H9 (cell line): ENCODE measurements at regions not wholly inside any gene's neighbourhood (a gene's known extent, or its start where the extent isn't known, plus 50 kb on each side); places are given as distances from the start of the nearest gene placed in this dataset.

Source experiments
- DNase-seq: peaks from one replicate; pipeline ENCODE4 v3.0.0-alpha.2; 2017
- H2AFZ ChIP-seq: one replicate; pipeline ENCODE4 v1.6.1; 2013; ENCODE audit warnings: mild to moderate bottlenecking, low read length, control low read depth, moderate library complexity
- H2AK5ac ChIP-seq: 2 replicates; pipeline ENCODE4 v1.6.1; 2013; ENCODE audit warnings: low read length, control low read depth, mixed read lengths; ENCODE audit not compliant: insufficient read length
- H2BK120ac ChIP-seq: one replicate; pipeline ENCODE4 v1.6.1; 2013; ENCODE audit warnings: low read depth, mild to moderate bottlenecking, low read length, control low read depth, inconsistent platforms; ENCODE audit not compliant: poor library complexity, severe bottlenecking
- H2BK12ac ChIP-seq: 2 replicates; pipeline ENCODE4 v1.6.1; 2013; ENCODE audit warnings: low read length, control low read depth, mixed read lengths, low read depth; ENCODE audit not compliant: insufficient read length
- H2BK15ac ChIP-seq: 2 replicates; pipeline ENCODE4 v1.6.1; 2013; ENCODE audit warnings: low read depth, low read length, control low read depth
- H2BK20ac ChIP-seq: one replicate; pipeline ENCODE4 v1.6.1; 2013; ENCODE audit warnings: low read depth, mild to moderate bottlenecking, low read length, control low read depth, inconsistent platforms; ENCODE audit not compliant: poor library complexity, severe bottlenecking
- H2BK5ac ChIP-seq: 2 replicates; pipeline ENCODE4 v1.6.1; 2013; ENCODE audit warnings: low read length, control low read depth, mixed read lengths; ENCODE audit not compliant: insufficient read length
- H3K14ac ChIP-seq: 2 replicates; pipeline ENCODE4 v1.6.1; 2013; ENCODE audit warnings: low read length, control low read depth; ENCODE audit not compliant: insufficient read depth
- H3K18ac ChIP-seq: 2 replicates; pipeline ENCODE4 v1.6.1; 2013; ENCODE audit warnings: low read depth, mild to moderate bottlenecking, mixed read lengths, low read length, control low read depth; ENCODE audit not compliant: insufficient read length
- H3K23ac ChIP-seq: 2 replicates; pipeline ENCODE4 v1.6.1; 2013; ENCODE audit warnings: low read length, control low read depth, mixed read lengths, low read depth; ENCODE audit not compliant: insufficient read length
- H3K23me2 ChIP-seq: 2 replicates; pipeline ENCODE4 v1.6.1; 2013; ENCODE audit warnings: low read depth, mild to moderate bottlenecking, mixed read lengths, low read length, control low read depth; ENCODE audit not compliant: insufficient read length, poor library complexity, severe bottlenecking
- H3K27ac ChIP-seq: 2 replicates; pipeline ENCODE4 v1.5.1; 2013; ENCODE audit warnings: low read length, control low read depth, mixed read lengths, low read depth; ENCODE audit not compliant: insufficient read length
- H3K27me3 ChIP-seq: 2 replicates; pipeline ENCODE4 v1.6.1; 2013; ENCODE audit warnings: low read length, control low read depth, inconsistent platforms; ENCODE audit not compliant: insufficient read depth
- H3K4ac ChIP-seq: 2 replicates; pipeline ENCODE4 v1.6.1; 2013; ENCODE audit warnings: low read depth, mild to moderate bottlenecking, control low read depth, inconsistent platforms, low read length, moderate library complexity
- H3K4me1 ChIP-seq: 2 replicates; pipeline ENCODE4 v1.6.1; 2013; ENCODE audit warnings: low read length, control low read depth, inconsistent platforms; ENCODE audit not compliant: insufficient read depth
- H3K4me2 ChIP-seq: 2 replicates; pipeline ENCODE4 v1.6.1; 2013; ENCODE audit warnings: low read length, control low read depth, mixed read lengths; ENCODE audit not compliant: insufficient read length, insufficient read depth
- H3K56ac ChIP-seq: 2 replicates; pipeline ENCODE4 v1.6.1; 2013; ENCODE audit warnings: low read depth, mild to moderate bottlenecking, mixed read lengths, low read length, control low read depth; ENCODE audit not compliant: insufficient read length
- H3K79me1 ChIP-seq: 2 replicates; pipeline ENCODE4 v1.6.1; 2013; ENCODE audit warnings: low read depth, mild to moderate bottlenecking, moderate library complexity, low read length, control low read depth, inconsistent platforms; ENCODE audit not compliant: insufficient read depth, poor library complexity, severe bottlenecking
- H3K79me2 ChIP-seq: 2 replicates; pipeline ENCODE4 v1.6.1; 2013; ENCODE audit warnings: low read length, control low read depth, inconsistent platforms; ENCODE audit not compliant: insufficient read depth
- H3K9ac ChIP-seq: 2 replicates; pipeline ENCODE4 v1.6.1; 2013; ENCODE audit warnings: low read length, control low read depth, mixed read lengths; ENCODE audit not compliant: insufficient read length; ENCODE audit errors: extremely low read depth
- H3K9me3 ChIP-seq: one replicate; pipeline ENCODE4 v1.6.1; 2013; ENCODE audit warnings: low read depth, low read length, inconsistent platforms; ENCODE audit not compliant: control insufficient read depth
- H3T11ph ChIP-seq: one replicate; pipeline ENCODE4 v1.6.1; 2013; ENCODE audit warnings: mild to moderate bottlenecking, low read length, control low read depth, inconsistent platforms
- H4K20me1 ChIP-seq: one replicate; pipeline ENCODE4 v1.6.1; 2013; ENCODE audit not compliant: control insufficient read depth, insufficient read length, insufficient read depth
- H4K5ac ChIP-seq: 2 replicates; pipeline ENCODE4 v1.6.1; 2013; ENCODE audit warnings: low read depth, mild to moderate bottlenecking, mixed read lengths, low read length, control low read depth; ENCODE audit not compliant: insufficient read length
- H4K8ac ChIP-seq: replicated peaks from 2 replicates; pipeline ENCODE4 v1.6.1; 2013; ENCODE audit warnings: low read length, control low read depth, mixed read lengths, low read depth; ENCODE audit not compliant: insufficient read length
- H4K91ac ChIP-seq: 2 replicates; pipeline ENCODE4 v1.6.1; 2013; ENCODE audit warnings: low read depth, mild to moderate bottlenecking, moderate library complexity, mixed read lengths, low read length, control low read depth; ENCODE audit not compliant: insufficient read length
- H3K27ac Mint-ChIP-seq, 3 experiments: 2 replicates in 2 of 3; 3 replicates in 1 of 3; pipeline ENCODE4 v1.8.0; 2020 to 2021; ENCODE audit warnings: mixed read lengths in 3 of 3, mild to moderate bottlenecking in 1 of 3, moderate library complexity in 1 of 3
- H3K27me3 Mint-ChIP-seq: 2 replicates; pipeline ENCODE4 v1.8.0; 2021; ENCODE audit warnings: low read depth, mild to moderate bottlenecking, moderate library complexity, mixed read lengths
- H3K36me3 Mint-ChIP-seq, 3 experiments: 2 replicates in 2 of 3; 3 replicates in 1 of 3; pipeline ENCODE4 v1.8.0; 2020 to 2021; ENCODE audit warnings: low read depth in 3 of 3, mixed read lengths in 3 of 3; ENCODE audit not compliant: insufficient read depth in 1 of 3
- H3K4me1 Mint-ChIP-seq, 2 experiments: 2 replicates each; pipeline ENCODE4 v1.8.0; 2020; ENCODE audit warnings: mixed read lengths in 2 of 2
- H3K4me3 Mint-ChIP-seq, 2 experiments: 2 replicates in 1 of 2; 3 replicates in 1 of 2; pipeline ENCODE4 v1.8.0; 2020 to 2021; ENCODE audit warnings: mild to moderate bottlenecking in 2 of 2, mixed read lengths in 2 of 2, moderate library complexity in 1 of 2
- H3K9me3 Mint-ChIP-seq, 2 experiments: 2 replicates in 1 of 2; 3 replicates in 1 of 2; pipeline ENCODE4 v1.8.0; 2020; ENCODE audit warnings: mild to moderate bottlenecking in 2 of 2, mixed read lengths in 2 of 2, moderate library complexity in 1 of 2
- CTCF ChIP-seq: fragments of 200-600 bp; sonication (generic); conservative IDR thresholded peaks from 3 replicates; pipeline ENCODE4 v1.8.0; 2021; ENCODE audit warnings: antibody characterized with exemption, mild to moderate bottlenecking
- WGBS: extraction: QIAGEN DNeasy Blood & Tissue Kit; methylation state at CpG from one replicate; pipeline ENCODE4 v1.1.7; 2013; ENCODE audit warnings: missing lambda C conversion rate, low lambda C conversion rate, mixed read lengths; ENCODE audit not compliant: insufficient read length; ENCODE audit errors: extremely low coverage; 5-methylcytosine and 5-hydroxymethylcytosine counted together

- H4K8ac ChIP-seq: no peak overlapping the region
Measured at GRCh38 chr9:88198341-88198807, 60.1 kb upstream of the SPATA31C2 start.

More at GRCh38 chr9:88198341-88198807, 60.1 kb upstream of the SPATA31C2 start:
- Histone ChIP-seq H3K27ac (no peak overlapping the region), H4K20me1 (no peaks in the 10 kb centered on the region), H3K79me1 (no peaks in the 10 kb centered on the region), H2BK15ac (no peak overlapping the region), H3K9ac (no peak overlapping the region), H3K18ac (no peak overlapping the region), H3T11ph (no peak overlapping the region), H3K27me3 (no peaks in the 10 kb centered on the region), H2BK12ac (no peak overlapping the region), H2BK20ac (no peak overlapping the region), H3K79me2 (no peaks in the 10 kb centered on the region), H4K91ac (no peak overlapping the region), H3K14ac (no peak overlapping the region), H4K5ac (no peak overlapping the region), H3K56ac (no peak overlapping the region), H2AFZ (no peak overlapping the region), H3K4ac (no peak overlapping the region), H2BK120ac (no peak overlapping the region), H3K9me3 (no peaks in the 10 kb centered on the region), H3K4me1 (peaks cover 5% of the 10 kb centered on the region; the same call in 1 of the 2 replicates), H2AK5ac (no peak overlapping the region), H3K23ac (no peak overlapping the region), H2BK5ac (no peak overlapping the region), H3K4me2 (no peak overlapping the region), H3K23me2 (no peaks in the 10 kb centered on the region)
- no peak overlapping the region for H3K27ac Mint-ChIP-seq
- peaks cover 26 to 30% of the 10 kb centered on the region in 2 experiments for H3K4me1 Mint-ChIP-seq
- H3K27me3 Mint-ChIP-seq: no peaks in the 10 kb centered on the region
- no peaks in the 10 kb centered on the region for H3K9me3 Mint-ChIP-seq
- no peak for DNase-seq
- no CpG with 5 or more reads among the region's 7 CpGs for WGBS
- no peak for TF ChIP-seq CTCF
- no peak overlapping the region for H3K4me3 Mint-ChIP-seq
- no peaks in the 10 kb centered on the region for H3K36me3 Mint-ChIP-seq
